ENCODE measurements at regions not wholly inside any gene's neighbourhood (a gene's known extent, or its start where the extent isn't known, plus 50 kb on each side); places are given as distances from the start of the nearest gene placed in this dataset.
A peak's percentile ranks its signal among the peaks of the same experiment; 100 is the strongest.

GRCh38 chr12:124517260-124518050 lies 50.0 kb downstream of the NCOR2 start:
- DNase-seq: no peak

- DNase-seq: no peak
Measured at GRCh38 chr12:124516850-124517249, 50.6 kb downstream of the NCOR2 start.

GRCh38 chr12:124515981-124516380 lies 51.4 kb downstream of the NCOR2 start:
- no peak for DNase-seq

GRCh38 chr12:124514996-124515932 lies 52.1 kb downstream of the NCOR2 start:
- DNase-seq: no peak

GRCh38 chr12:124514145-124514995 lies 53.0 kb downstream of the NCOR2 start:
- no peak for DNase-seq

GRCh38 chr12:124513297-124513867 lies 54.0 kb downstream of the NCOR2 start:
- DNase-seq: no peak

GRCh38 chr12:124512667-124513296 lies 54.6 kb downstream of the NCOR2 start:
- DNase-seq: peak; percentile 94

GRCh38 chr12:124511259-124511985 lies 56.0 kb downstream of the NCOR2 start:
- no peak for DNase-seq

GRCh38 chr12:124510301-124510970 lies 57.0 kb downstream of the NCOR2 start:
- no peak for DNase-seq

- DNase-seq: peak; percentile 68
Measured at GRCh38 chr12:124509676-124510300, 57.6 kb downstream of the NCOR2 start.

GRCh38 chr12:124509300-124509675 lies 58.1 kb downstream of the NCOR2 start:
- DNase-seq: no peak

- DNase-seq: no peak
Measured at GRCh38 chr12:124508381-124509079, 58.9 kb downstream of the NCOR2 start.

- peak; percentile 78 for DNase-seq
Measured at GRCh38 chr12:124507188-124508109, 60.0 kb downstream of the NCOR2 start.

GRCh38 chr12:124506832-124507153 lies 60.6 kb downstream of the NCOR2 start:
- no peak for DNase-seq

GRCh38 chr12:124506145-124506831 lies 61.1 kb downstream of the NCOR2 start:
- peak; percentile 85 for DNase-seq

- no peak for DNase-seq
Measured at GRCh38 chr12:124505001-124505818, 62.2 kb downstream of the NCOR2 start.

Measured in fibroblast of skin of right quadriceps (primary cell).